DMS53 (cell line): ENCODE measurements at regions not wholly inside any gene's neighbourhood (a gene's known extent, or its start where the extent isn't known, plus 50 kb on each side); places are given as distances from the start of the nearest gene placed in this dataset.
A peak's percentile ranks its signal among the peaks of the same experiment; 100 is the strongest.

Source experiments
- DNase-seq: peaks from one replicate; lab custom pipeline; 2025; lab: John Stamatoyannopoulos, UW

DNA sequence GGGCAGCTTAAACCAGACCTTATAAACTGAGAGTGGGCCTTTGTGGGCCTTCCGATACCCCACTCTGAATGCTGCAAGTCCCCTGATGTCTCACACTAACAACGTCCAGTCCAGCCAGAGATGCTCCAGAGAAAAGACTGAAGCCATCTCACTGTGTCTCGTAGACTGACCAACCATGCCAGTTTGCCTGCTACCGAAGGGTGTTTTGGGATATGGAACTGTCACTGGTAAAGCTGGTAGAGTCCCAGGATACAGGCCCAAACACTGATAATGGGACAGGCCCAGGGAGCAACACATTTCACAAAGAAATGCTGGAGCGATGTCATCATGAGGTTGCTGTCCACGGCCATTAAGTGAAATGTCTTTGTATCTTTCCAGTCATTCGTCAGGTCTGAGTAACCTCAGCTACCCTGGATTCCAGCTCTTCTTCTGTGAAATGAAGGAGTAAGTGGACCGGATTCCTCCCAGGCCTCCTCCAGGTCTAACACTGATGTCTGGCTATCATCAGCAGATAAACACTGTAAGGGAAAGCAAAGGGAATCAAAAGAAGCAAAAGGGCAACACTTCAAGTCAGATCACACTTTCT, 81.6 kb downstream of the SLC5A7 start:
- DNase-seq = no peak

DNA sequence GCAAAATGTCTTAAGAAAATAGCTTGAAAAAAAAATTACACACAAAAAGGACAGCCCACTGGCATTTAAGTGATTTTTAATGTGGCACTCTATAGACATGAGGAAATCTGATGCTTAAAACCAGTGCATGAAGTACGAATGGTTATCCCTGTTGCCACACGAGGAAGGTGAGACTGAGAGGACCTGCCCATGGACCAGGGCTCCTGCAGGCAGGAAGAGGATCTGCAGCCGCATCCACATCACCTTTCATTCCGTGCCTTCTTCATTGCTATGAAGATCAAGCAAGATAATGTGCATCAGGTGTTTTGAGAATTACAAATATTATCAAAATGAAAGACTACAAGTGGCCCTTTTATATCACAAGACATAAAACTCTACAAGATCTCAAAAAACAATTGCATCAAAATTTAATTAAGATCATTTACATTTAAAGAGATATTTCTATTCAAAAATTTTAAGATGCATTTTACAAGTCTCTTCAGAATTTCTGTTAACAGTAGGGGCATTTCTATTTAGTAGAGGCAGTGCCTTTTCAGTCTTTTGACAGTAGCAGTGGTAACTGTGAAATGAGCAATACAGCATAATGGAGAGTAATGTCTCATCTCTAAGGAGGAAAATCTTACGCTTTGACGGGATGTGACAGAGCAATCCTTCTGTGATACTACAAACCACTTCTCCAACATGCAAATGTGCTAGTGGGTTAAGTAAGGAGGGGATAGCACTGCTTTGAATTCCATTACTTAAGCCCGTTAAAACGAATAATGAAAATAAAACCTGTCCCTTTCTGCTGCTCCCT, 83.4 kb downstream of the SLC5A7 start:
- DNase-seq = peak; percentile 52

DNA sequence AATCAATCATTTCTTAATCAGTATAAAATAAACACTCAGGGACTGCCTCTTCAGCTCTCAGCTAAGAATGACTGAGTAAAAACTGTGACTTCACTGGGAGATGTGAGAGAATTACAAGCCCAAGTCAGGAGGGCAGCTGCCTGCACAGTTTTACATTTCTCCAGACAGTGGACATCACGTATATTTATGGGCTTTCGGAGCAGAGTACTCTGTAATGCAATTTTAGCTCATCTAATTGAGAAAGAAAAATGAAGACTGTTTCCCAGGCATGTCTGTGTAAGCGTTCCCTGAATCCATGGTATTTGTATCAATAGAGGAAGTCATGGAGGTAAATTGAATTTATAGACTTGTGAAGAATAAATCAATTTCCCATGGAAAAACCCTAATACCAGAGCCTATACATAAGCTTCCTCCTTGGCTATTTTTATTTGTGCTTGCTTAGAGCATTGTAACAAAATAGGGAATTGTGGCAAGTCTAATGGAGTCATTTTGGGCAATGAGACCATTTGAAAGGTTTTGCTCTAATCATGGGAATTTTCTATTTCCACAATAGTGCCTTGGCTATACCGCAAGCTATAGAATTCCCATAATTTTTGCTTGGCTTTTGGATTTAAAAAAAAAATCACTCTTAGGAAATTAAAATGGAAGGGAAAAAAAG, 87.2 kb downstream of the SLC5A7 start:
- no peak for DNase-seq

- no peak for DNase-seq
These were observed 87.8 kb downstream of the SLC5A7 start for GRCh38 chr2:108074150-108074549.

DNA sequence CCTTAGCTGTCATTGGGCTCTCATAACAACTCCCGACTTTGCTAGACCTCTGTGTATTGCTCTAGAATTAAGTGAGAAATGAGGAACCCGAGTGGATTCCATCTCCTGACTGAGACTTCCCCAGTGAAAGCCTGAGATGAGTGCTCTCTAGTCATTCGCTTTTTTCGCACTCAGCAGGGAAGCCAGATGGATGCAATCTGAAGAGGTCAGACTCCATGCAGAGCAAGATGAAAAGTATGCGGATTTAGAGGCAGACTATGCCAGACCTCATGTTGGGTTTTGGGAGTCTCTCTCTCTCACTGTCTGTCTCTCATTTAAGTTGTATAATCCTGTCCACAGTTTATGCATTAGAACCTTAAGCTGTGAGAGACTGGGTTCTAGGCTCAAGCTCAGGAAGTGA, 88.6 kb downstream of the SLC5A7 start:
- no peak for DNase-seq

DNA sequence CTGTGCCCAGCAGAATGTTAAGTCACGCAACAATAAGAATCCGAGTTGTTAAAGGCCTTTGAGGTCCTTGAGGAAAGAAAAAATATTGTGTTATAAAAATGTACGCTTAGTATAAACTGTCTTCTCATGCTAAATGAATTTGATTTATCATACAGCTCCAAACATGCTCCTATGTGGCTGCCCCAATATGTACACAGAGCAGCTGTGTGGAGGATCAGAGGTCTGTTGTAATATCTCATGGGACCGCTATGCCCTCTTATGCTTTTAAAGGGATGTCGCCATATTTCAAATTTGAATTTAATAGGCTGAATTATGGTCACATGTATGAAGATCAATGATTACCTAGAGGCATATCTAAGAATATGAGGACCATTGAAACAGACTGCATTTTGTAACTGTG, 90.2 kb downstream of the SLC5A7 start:
- DNase-seq = no peak

GRCh38 chr2:108079736-108080135, 93.4 kb downstream of the SLC5A7 start:
- DNase-seq = no peak

- no peak for DNase-seq
These were observed 93.9 kb downstream of the SLC5A7 start for GRCh38 chr2:108080177-108080576.

GRCh38 chr2:108082978-108083377, 96.7 kb downstream of the SLC5A7 start:
- DNase-seq = no peak

GRCh38 chr2:108084311-108084710, 98.0 kb downstream of the SLC5A7 start:
- no peak for DNase-seq

DNA sequence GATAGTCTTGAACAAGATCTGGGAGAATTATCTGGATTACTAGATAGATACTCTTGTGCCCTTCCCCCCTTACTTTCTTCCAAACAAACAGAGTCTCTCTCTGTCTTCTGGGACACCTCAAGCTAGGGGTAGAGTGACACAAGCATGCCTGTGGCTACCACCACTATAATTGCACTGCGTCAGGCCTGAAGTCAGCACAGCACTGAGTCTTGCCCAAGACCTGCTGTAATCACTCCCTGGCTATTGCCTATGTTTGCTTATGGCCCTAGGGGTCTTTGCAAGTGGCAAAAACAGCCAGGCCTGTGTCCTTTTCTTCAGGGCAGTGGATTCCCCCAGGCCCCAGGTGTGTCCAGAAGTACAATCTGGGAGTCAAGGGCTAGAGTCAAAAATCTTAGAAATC, 106.6 kb downstream of the SLC5A7 start:
- no peak for DNase-seq

DNA sequence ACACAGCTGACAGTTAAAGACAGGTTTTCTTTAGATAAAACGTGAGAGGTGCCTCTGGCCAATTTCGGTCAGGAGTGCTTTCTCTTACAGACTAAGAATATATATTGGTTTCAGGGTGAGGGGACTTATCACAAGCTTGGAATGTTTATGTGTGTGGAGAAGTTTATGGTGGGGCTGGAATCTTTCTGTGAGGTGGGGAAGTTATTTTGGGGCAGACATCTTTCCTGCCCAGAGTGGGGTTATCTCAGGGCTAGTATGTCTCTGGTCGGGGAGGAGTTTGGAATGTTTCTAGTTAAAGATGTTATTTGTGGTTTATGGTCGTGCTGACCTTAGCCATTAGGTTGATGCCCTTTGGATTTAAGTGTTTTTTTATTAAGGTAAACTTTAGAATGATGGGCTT, 115.2 kb downstream of the SLC5A7 start:
- no peak for DNase-seq

GRCh38 chr2:108106731-108107130, 120.4 kb downstream of the SLC5A7 start:
- no peak for DNase-seq

DNA sequence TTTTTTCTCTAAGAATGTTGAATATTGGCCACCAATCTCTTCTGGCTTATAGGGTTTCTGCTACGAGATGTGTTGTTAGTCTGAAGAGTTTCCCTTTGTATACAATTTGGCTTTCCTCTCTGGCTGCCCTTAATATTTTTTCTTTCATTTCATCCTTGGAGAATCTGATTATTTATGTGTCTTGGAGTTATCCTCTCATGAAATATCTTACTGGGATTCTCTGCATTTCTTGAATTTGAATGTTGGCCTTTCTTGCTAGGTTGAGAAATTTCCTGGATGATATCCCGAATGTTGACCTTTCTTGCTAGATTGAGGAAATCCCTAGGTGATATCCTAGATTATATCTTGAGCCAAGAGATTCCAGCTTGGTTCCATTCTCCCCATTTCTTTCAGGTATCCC, 125.6 kb downstream of the SLC5A7 start:
- DNase-seq = no peak

GRCh38 chr2:108115868-108116267, 123.9 kb upstream of the SULT1C3 start:
- DNase-seq = peak; percentile 38

- DNase-seq = no peak
These were observed 120.8 kb upstream of the SULT1C3 start for GRCh38 chr2:108118996-108119395.

GRCh38 chr2:108119492-108119891, 120.3 kb upstream of the SULT1C3 start:
- DNase-seq = no peak

DNA sequence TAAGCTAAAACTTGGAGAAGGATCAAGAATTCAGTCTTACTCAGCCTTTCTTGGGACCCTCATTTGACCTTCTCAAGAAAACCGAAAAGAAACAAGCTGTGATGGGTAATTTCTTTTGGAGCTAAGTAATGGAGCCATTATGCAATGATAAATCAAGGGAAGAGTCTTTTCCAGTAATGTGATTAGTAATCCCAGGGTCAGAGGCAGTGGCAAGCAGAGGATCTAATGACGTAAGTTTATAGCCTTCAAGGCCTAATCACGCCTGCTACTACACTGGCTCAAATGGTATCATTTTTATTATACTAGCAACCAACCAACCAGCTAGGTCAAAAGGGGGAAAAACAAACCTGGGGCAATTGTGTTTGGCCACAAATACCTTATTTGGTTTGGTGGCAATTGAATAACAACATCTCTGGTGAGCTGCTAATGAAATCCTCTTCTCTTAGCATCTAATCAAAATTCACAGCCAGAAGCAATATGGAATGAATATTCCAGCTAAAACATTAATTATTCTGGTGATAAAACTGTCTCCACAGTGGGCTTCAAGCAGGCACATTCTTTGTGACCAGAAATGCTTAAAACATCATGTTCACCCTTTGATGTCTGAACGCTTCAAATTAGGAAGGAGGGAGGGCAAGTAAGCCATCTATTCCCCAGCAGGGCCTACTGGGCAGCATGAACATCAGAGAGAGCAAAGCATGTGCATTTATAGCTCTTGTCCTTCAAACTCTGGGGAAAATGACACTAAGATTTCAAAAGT, 114.9 kb upstream of the SULT1C3 start:
- DNase-seq = no peak

- DNase-seq = no peak
These were observed 114.2 kb upstream of the SULT1C3 start for GRCh38 chr2:108125581-108125980.

GRCh38 chr2:108128249-108128648, 111.5 kb upstream of the SULT1C3 start:
- peak; percentile 87 for DNase-seq

DNA sequence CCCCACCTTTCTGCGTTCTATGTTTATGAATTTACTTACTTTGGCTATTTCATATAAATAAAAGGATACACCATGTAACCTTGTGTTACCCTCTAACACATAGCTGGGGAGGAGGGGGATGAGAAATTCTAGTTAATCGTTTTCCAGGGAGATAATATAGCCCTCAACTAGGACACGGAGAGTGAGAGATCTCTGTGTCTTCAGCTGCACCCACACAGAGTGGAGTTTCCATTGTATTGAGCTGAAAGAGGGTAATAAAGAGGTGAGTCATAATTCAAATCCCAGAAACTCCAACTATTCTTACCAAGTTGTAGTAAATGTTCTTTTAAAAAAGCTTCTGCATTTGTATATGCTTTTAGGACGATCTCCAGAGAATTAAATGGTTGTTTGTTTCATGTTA, 110.1 kb upstream of the SULT1C3 start:
- peak; percentile 66 for DNase-seq

DNA sequence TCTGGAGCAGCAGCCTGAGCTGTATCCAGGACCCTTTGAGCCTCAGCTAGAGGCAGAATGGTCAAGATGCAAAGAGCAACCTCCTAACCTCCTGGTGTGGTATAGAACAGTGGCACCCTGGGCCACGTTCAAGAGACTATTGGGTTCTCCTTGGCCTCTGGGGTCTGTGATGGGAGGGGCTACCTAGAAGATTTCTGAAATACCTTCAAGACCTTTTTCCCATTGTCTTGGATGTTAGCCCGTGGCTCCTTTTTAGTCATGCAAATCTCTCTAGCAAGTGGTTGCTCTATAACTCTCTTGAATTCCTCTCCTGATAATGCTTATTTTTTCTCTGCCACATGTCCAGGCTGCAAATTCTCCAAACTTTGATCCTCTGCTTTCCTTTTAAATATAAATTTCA, 106.3 kb upstream of the SULT1C3 start:
- DNase-seq = no peak

DNA sequence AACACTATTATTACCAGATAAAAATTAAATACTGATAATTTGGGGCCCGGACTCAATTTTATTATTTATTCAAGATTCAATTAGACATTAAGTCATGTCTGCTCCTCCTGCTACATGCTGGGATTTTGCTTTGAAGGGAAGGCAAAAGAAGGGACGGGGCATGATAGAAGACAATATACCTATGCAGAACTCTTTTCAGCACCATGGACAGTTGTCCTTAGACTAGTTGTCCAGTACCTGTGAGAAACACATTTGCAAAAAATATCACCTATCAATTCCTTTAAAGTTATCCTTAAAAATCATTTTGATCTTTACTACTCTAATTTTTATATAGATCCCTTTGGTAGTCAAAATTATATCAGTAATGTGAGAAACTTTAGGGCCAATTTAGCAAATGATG, 100.2 kb upstream of the SULT1C3 start:
- DNase-seq = peak; percentile 48
